Ovary (tissue), 3 donors: ENCODE measurements at regions not wholly inside any gene's neighbourhood (a gene's known extent, or its start where the extent isn't known, plus 50 kb on each side); places are given as distances from the start of the nearest gene placed in this dataset.

Source experiments
- POLR2A ChIP-seq: fragments of 450-650 bp; IDR thresholded peaks from one replicate; pipeline ENCODE4 v1.6.1; 2017; ENCODE audit warnings: antibody characterized with exemption, mild to moderate bottlenecking, moderate library complexity
- TF ChIP-seq, protein P1 (sequence below), 3 donors: fragments of 450-650 bp in 2 of 3; fragments of 200-600 bp in 1 of 3; IDR thresholded peaks; one replicate each; pipeline versions ENCODE4 v1.5.1 to v1.8.0; 2016 to 2022; ENCODE audit warnings: antibody characterized with exemption in 3 of 3, mild to moderate bottlenecking in 1 of 3
- donor health status: DM: no; HTN: no; CAD: no.

DNA sequence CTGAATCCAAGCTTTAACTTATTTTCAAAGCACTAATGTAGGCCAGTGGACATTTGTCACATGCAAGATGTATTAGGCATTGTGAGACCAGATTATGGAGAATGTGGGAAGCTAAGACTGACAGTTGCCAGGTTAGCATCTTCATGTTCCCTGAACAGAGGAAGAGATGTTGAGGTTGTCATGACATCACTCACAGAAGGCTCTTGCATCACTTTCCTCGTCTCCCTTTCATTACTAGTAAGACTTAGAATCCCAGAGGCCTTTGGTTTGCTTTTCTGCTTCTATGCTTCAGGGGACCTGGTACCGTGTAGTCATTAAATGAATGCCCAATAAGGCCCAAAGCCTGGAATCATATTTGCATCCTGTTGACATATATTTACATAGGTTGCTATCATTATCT is 76.4 kb upstream of the RPS23 start:
- no peak for TF ChIP-seq POLR2A
- TF ChIP-seq, protein P1, sequence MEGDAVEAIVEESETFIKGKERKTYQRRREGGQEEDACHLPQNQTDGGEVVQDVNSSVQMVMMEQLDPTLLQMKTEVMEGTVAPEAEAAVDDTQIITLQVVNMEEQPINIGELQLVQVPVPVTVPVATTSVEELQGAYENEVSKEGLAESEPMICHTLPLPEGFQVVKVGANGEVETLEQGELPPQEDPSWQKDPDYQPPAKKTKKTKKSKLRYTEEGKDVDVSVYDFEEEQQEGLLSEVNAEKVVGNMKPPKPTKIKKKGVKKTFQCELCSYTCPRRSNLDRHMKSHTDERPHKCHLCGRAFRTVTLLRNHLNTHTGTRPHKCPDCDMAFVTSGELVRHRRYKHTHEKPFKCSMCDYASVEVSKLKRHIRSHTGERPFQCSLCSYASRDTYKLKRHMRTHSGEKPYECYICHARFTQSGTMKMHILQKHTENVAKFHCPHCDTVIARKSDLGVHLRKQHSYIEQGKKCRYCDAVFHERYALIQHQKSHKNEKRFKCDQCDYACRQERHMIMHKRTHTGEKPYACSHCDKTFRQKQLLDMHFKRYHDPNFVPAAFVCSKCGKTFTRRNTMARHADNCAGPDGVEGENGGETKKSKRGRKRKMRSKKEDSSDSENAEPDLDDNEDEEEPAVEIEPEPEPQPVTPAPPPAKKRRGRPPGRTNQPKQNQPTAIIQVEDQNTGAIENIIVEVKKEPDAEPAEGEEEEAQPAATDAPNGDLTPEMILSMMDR (IDR thresholded peaks at IDR 0.05), result no peak
